Psoas muscle (tissue), 7 donors: ENCODE measurements at regions not wholly inside any gene's neighbourhood (a gene's known extent, or its start where the extent isn't known, plus 50 kb on each side); places are given as distances from the start of the nearest gene placed in this dataset.

Experiments
- ATAC-seq, 4 donors: fragments of 200-7000 bp; cut with Tn5 transposase; one replicate each; pipeline ENCODE4 v1.9.1; 2020; ENCODE audit warnings: moderate library complexity in 3 of 4, mild to moderate bottlenecking in 2 of 4
- DNase-seq, 2 donors: peaks; one replicate each; pipeline ENCODE4 v3.0.0-alpha.2; 2020
- H3K27ac ChIP-seq: fragments of 200-600 bp; one replicate; pipeline ENCODE4 v1.8.0; 2022
- H3K27me3 ChIP-seq, 3 donors: fragments of 200-600 bp in 1 of 3; one replicate each; pipeline versions ENCODE4 v1.6.1 to v1.8.0; 2013 to 2022; ENCODE audit warnings: low read length in 2 of 3, mild to moderate bottlenecking in 2 of 3, moderate library complexity in 1 of 3; ENCODE audit not compliant: insufficient read depth in 3 of 3
- H3K36me3 ChIP-seq, 2 donors: fragments of 200-600 bp in 1 of 2; one replicate each; pipeline versions ENCODE4 v1.6.1 to v1.8.0; 2013 to 2022; ENCODE audit warnings: low read depth in 1 of 2, mild to moderate bottlenecking in 1 of 2, moderate library complexity in 1 of 2; ENCODE audit not compliant: insufficient read depth in 1 of 2
- H3K4me1 ChIP-seq: fragments of 200-600 bp; one replicate; pipeline ENCODE4 v1.8.0; 2022
- H3K4me3 ChIP-seq: fragments of 200-600 bp; one replicate; pipeline ENCODE4 v1.8.0; 2022; ENCODE audit warnings: mild to moderate bottlenecking
- H3K9me3 ChIP-seq: fragments of 200-600 bp; one replicate; pipeline ENCODE4 v1.8.0; 2022
- WGBS, 3 donors: extraction: QIAGEN DNeasy Blood & Tissue Kit; methylation state at CpG; one replicate each; pipeline versions ENCODE4 v1.1.6 to v1.1.7; 2013; 5-methylcytosine and 5-hydroxymethylcytosine counted together
- intact Hi-C, 2 donors: fragments of 100-400 bp; cut with DNase I; formaldehyde crosslinking; loops; one replicate each; pipeline versions ENCODE4 v1.11.0 to v1.14.2; 2022
- TF ChIP-seq, protein P1 (sequence below): fragments of 200-600 bp; IDR thresholded peaks from one replicate; pipeline ENCODE4 v1.8.0; 2022; ENCODE audit warnings: antibody characterized with exemption
- donor health status: healthy with polysubstance abuse.
- donor health status: DM: no; HTN: no; CAD: no; lungs with moderate emphysema.
- donor health status: Bipolar disorder and iron deficiency.
- donor health status: healthy.
- donor health status: DM: yes; HTN: yes; CAD: no.
- donor health status: DM: no; HTN: no; CAD: no.
- donor health status: DM: yes; HTN: yes; CAD: no.

DNA sequence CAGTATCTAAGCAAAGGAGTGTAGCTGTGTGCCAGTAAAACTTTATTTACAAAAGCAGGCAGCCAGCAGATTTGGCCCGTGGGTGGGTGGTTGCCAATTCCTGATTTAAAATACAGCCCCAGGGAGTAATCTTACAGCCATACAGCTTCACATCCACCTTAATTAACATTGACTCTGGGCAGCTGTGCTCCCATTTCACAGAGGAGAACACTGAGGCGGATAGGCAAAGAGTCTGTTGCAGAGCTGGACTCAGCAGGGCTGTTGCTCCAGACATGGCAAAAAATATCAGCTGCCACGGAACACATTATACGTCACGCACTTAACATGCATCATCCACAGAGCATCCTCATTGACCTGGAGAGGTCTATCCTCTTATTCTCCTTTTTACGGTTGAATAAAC lies 289.9 kb downstream of the DHX35 start:
- WGBS, 3 donors, result 82 to 87% (median 85%) methylated on average over 6 of the region's 6 CpGs
- H3K36me3 ChIP-seq, result no peaks in the 10 kb centered on the region

DNA sequence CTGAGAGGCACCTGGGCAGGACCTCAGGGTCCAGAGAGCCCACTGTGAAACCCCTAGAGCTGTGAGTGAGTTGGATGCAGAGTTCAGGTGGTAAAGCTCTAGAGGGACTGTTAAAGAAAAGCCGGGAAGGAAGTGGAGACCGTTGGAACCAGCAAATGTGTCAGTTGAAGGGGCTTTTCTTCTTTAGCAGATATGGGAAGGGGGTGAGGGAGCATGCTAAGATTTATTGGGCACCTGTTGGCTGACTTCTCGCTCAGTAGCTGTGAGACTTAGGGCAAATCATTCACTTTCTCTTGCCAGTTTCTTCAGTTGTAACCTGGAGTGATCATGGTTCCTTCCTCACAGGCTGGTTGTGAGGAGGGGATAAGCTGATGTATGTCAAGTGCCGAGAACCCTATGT lies 287.7 kb downstream of the DHX35 start:
- no peaks in the 10 kb centered on the region for H3K9me3 ChIP-seq
- H3K4me1 ChIP-seq, result no peaks in the 10 kb centered on the region
- ATAC-seq (no peak), DNase-seq (no peak)
- 55 to 68% (median 65%) methylated on average over 4 of the region's 4 CpGs for WGBS, 3 donors
- H3K4me3 ChIP-seq, result no peak overlapping the region
- no peaks in the 10 kb centered on the region for H3K36me3 ChIP-seq
- no peaks in the 10 kb centered on the region for H3K27me3 ChIP-seq
- H3K27ac ChIP-seq, result no peak overlapping the region
- TF ChIP-seq, protein P1, sequence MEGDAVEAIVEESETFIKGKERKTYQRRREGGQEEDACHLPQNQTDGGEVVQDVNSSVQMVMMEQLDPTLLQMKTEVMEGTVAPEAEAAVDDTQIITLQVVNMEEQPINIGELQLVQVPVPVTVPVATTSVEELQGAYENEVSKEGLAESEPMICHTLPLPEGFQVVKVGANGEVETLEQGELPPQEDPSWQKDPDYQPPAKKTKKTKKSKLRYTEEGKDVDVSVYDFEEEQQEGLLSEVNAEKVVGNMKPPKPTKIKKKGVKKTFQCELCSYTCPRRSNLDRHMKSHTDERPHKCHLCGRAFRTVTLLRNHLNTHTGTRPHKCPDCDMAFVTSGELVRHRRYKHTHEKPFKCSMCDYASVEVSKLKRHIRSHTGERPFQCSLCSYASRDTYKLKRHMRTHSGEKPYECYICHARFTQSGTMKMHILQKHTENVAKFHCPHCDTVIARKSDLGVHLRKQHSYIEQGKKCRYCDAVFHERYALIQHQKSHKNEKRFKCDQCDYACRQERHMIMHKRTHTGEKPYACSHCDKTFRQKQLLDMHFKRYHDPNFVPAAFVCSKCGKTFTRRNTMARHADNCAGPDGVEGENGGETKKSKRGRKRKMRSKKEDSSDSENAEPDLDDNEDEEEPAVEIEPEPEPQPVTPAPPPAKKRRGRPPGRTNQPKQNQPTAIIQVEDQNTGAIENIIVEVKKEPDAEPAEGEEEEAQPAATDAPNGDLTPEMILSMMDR, result no peak
- intact Hi-C loops, result no loop called here

More for the DNA sequence above, 289.9 kb downstream of the DHX35 start:
- intact Hi-C loops, result no loop called here
- DNase-seq (no peak), ATAC-seq (no peak)
- Histone ChIP-seq H3K27me3 (no peaks in the 10 kb centered on the region), H3K4me3 (no peak overlapping the region), H3K9me3 (no peaks in the 10 kb centered on the region), H3K4me1 (no peaks in the 10 kb centered on the region), H3K27ac (no peak overlapping the region)
- TF ChIP-seq, protein P1, result no peak

DNA sequence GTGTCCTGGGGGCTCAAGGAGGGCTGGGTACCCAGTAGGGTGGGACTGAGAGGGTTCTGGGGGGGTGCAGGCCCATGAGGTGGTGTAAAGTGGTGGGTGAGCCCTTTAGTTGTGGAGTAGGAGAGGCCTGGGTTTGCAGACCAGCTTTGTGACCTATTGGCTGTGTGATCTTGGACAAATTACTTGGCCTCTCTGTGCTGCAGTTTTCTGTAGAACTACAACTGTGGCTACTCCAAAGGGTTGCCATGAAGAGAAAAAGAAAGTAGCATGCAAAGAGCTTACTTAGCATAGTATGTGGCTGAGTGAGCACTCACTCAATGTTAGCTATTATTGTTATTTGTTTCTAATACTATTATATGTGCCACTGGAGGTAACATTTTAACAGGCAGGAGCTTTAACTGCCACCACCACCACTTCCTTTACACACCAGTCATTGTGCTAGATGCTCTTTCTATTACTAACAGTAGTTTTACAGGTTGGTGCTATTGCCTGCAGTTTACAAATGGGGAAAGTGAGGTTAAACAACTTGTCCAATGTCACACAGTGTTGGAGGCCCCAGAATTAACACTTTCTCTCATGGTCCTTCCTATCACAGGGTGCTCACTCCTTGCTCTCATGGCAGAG lies 286.8 kb downstream of the DHX35 start:
- ATAC-seq (no peak), DNase-seq (no peak)
- Histone ChIP-seq H3K4me3 (no peak overlapping the region), H3K4me1 (no peaks in the 10 kb centered on the region), H3K27me3 (no peaks in the 10 kb centered on the region), H3K36me3 (no peaks in the 10 kb centered on the region), H3K27ac (no peak overlapping the region), H3K9me3 (no peaks in the 10 kb centered on the region)
- intact Hi-C loops, result no loop called here
- TF ChIP-seq, protein P1, result no peak

GRCh38 chr20:39248171-39248861 lies 286.2 kb downstream of the DHX35 start:
- peaks cover 0 to 2% (median 0%) of the 10 kb centered on the region in 3 donors for H3K27me3 ChIP-seq
- no peaks in the 10 kb centered on the region for H3K4me1 ChIP-seq
- DNase-seq, result no peak
- no peaks in the 10 kb centered on the region for H3K9me3 ChIP-seq
- intact Hi-C loops, result no loop called here
- TF ChIP-seq, protein P1, result no peak
- no peak for ATAC-seq
- 67 to 78% (median 68%) methylated on average over 15 of the region's 15 CpGs for WGBS, 3 donors
- no peaks in the 10 kb centered on the region for H3K36me3 ChIP-seq
- H3K27ac ChIP-seq, result no peak overlapping the region
- H3K4me3 ChIP-seq, result no peak overlapping the region

DNA sequence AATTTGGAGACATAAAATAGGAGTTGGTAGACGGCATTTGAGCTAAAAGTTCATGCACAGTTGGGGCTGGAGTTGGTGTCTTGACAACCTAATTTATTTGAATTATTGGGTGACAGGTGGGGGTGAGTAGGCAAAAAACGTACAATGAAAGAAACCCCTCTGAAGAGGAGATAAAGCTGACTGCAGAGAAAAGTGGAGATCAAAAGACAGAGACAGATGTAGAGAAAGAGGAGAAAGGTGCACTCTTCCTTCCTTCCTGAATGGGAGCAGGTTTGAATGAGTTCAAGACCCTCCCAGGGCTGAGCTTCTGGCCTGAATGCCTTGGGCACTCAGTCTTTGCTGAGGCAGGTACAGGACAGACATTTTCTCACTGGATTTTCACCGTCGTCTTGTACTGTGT lies 284.3 kb downstream of the DHX35 start:
- Histone ChIP-seq H3K36me3 (no peaks in the 10 kb centered on the region), H3K27ac (no peak overlapping the region), H3K4me1 (no peaks in the 10 kb centered on the region), H3K27me3 (peaks cover 0 to 2% (median 0%) of the 10 kb centered on the region in 3 donors), H3K9me3 (no peaks in the 10 kb centered on the region), H3K4me3 (no peak overlapping the region)
- intact Hi-C loops, result no loop called here
- ATAC-seq, result no peak
- DNase-seq, result no peak
- TF ChIP-seq, protein P1, result no peak
- WGBS, 3 donors, result 65 to 79% (median 69%) methylated on average over 4 of the region's 4 CpGs
